ENCODE measurements at regions not wholly inside any gene's neighbourhood (a gene's known extent, or its start where the extent isn't known, plus 50 kb on each side); places are given as distances from the start of the nearest gene placed in this dataset.

DNA sequence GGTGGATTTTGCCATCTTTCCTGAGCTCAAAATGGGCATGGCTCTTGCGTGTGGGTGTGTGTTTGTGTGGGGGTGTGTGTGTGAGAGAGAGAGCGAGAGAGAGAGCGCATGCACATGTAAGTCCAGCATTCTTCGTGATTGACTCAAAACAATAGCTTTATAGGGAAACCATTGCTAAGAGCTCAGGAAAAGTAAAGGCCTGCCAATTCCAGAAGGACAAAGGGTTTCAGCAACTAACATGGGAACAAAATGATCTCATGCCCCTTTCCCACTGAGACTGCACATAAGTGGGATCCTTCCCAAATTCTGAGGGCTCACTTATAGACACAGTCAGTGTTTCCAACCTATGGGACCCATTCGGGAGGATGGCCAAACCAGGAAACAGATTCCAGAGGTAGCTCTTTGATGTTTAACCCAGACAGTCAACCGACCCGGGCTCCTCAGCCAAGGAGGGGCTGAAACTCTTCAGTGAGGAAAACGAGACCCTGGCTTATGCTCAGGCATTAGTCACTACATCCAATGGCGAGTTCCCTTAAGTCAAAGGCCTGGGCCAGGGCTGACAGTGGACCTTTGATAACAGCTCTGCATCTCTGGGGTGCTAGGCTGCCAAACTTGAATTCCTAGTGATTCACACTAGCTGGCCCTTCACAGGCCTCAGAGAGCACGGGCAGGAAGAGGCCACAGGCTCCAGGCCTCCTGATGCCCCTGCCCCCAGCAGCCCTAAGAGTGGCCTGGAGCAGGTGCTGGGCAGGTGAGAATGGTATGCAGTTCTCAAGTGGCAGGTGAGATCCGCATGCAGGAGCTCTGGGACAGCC is 305.0 kb upstream of the C2CD4B start:
- TF ChIP-seq EZH2 (IDR thresholded peaks at IDR 0.05; ENCODE audit: borderline replicate concordance, low read depth, low read length, poor library complexity, severe bottlenecking) (no peak), CTCF (conservative IDR thresholded peaks at IDR 0.05; ENCODE audit: low read depth, low read length) (no peak)
- intact Hi-C loops (cut with micrococcal nuclease; ENCODE audit: unreplicated experiment), result no loop called here
- ChIA-PET CTCF (no interaction called here), POLR2A (ENCODE audit: low non-redundant PET) (no interaction called here)
- no TSS peak for BruUV-seq (replicated peaks)
- no peaks in the 10 kb centered on the region for H3K36me3 ChIP-seq (ENCODE audit: insufficient read depth, low read length, poor library complexity, severe bottlenecking)
- H3K4me1 ChIP-seq (ENCODE audit: insufficient read depth, low read length, poor library complexity, severe bottlenecking), result peaks cover 32% of the 10 kb centered on the region
- H3K4me3 ChIP-seq (ENCODE audit: low read depth, low read length, poor library complexity, severe bottlenecking), result no peak overlapping the region
- no peak for DNase-seq (ENCODE audit: low spot score)
- H3K27ac ChIP-seq (ENCODE audit: low read depth, low read length, poor library complexity, severe bottlenecking), result no peak overlapping the region
- H3K9me3 ChIP-seq (ENCODE audit: low read depth, low read length, poor library complexity, severe bottlenecking), result no peaks in the 10 kb centered on the region
- no peaks in the 10 kb centered on the region for H3K27me3 ChIP-seq (replicated peaks; ENCODE audit: insufficient read depth, low read depth, low read length, poor library complexity)

- no peaks in the 10 kb centered on the region for H3K9me3 ChIP-seq (ENCODE audit: low read depth, low read length, poor library complexity, severe bottlenecking)
- H3K27me3 ChIP-seq (replicated peaks; ENCODE audit: insufficient read depth, low read depth, low read length, poor library complexity), result no peaks in the 10 kb centered on the region
- H3K27ac ChIP-seq (ENCODE audit: low read depth, low read length, poor library complexity, severe bottlenecking), result no peak overlapping the region
- intact Hi-C loops (cut with micrococcal nuclease; ENCODE audit: unreplicated experiment), result no loop called here
- peaks cover 11% of the 10 kb centered on the region for H3K4me1 ChIP-seq (ENCODE audit: insufficient read depth, low read length, poor library complexity, severe bottlenecking)
- no peaks in the 10 kb centered on the region for H3K36me3 ChIP-seq (ENCODE audit: insufficient read depth, low read length, poor library complexity, severe bottlenecking)
- H3K4me3 ChIP-seq (ENCODE audit: low read depth, low read length, poor library complexity, severe bottlenecking), result no peak overlapping the region
- TF ChIP-seq CTCF (conservative IDR thresholded peaks at IDR 0.05; ENCODE audit: low read depth, low read length), result no peak
- no peak for TF ChIP-seq EZH2 (IDR thresholded peaks at IDR 0.05; ENCODE audit: borderline replicate concordance, low read depth, low read length, poor library complexity, severe bottlenecking)
- POLR2A ChIA-PET (ENCODE audit: low non-redundant PET), result no interaction called here
- CTCF ChIA-PET, result no interaction called here
- DNase-seq (ENCODE audit: low spot score), result no peak
- BruUV-seq (replicated peaks), result no TSS peak
Observed at GRCh38 chr15:62472616-62473299, 307.7 kb upstream of the C2CD4B start.

- H3K27me3 ChIP-seq (replicated peaks; ENCODE audit: insufficient read depth, low read depth, low read length, poor library complexity), result no peaks in the 10 kb centered on the region
- ChIA-PET POLR2A (ENCODE audit: low non-redundant PET) (no interaction called here), CTCF (no interaction called here)
- H3K9me3 ChIP-seq (ENCODE audit: low read depth, low read length, poor library complexity, severe bottlenecking), result no peaks in the 10 kb centered on the region
- intact Hi-C loops (cut with micrococcal nuclease; ENCODE audit: unreplicated experiment), result no loop called here
- no TSS peak for BruUV-seq (replicated peaks)
- no peak for DNase-seq (ENCODE audit: low spot score)
- H3K4me3 ChIP-seq (ENCODE audit: low read depth, low read length, poor library complexity, severe bottlenecking), result no peak overlapping the region
- H3K4me1 ChIP-seq (ENCODE audit: insufficient read depth, low read length, poor library complexity, severe bottlenecking), result peaks cover 6% of the 10 kb centered on the region
- no peak overlapping the region for H3K27ac ChIP-seq (ENCODE audit: low read depth, low read length, poor library complexity, severe bottlenecking)
- no peaks in the 10 kb centered on the region for H3K36me3 ChIP-seq (ENCODE audit: insufficient read depth, low read length, poor library complexity, severe bottlenecking)
- TF ChIP-seq EZH2 (IDR thresholded peaks at IDR 0.05; ENCODE audit: borderline replicate concordance, low read depth, low read length, poor library complexity, severe bottlenecking) (no peak), CTCF (conservative IDR thresholded peaks at IDR 0.05; ENCODE audit: low read depth, low read length) (no peak)
Observed at GRCh38 chr15:62474021-62474770, 309.1 kb upstream of the C2CD4B start.

Data from A673 (cell line).